Ovary (tissue), 3 donors: ENCODE measurements at regions not wholly inside any gene's neighbourhood (a gene's known extent, or its start where the extent isn't known, plus 50 kb on each side); places are given as distances from the start of the nearest gene placed in this dataset.

Source experiments
- CTCF ChIP-seq, 3 donors: fragments of 450-650 bp in 2 of 3; fragments of 200-600 bp in 1 of 3; IDR thresholded peaks; one replicate each; pipeline versions ENCODE4 v1.5.1 to v1.8.0; 2016 to 2022; ENCODE audit warnings: antibody characterized with exemption in 3 of 3, mild to moderate bottlenecking in 1 of 3
- POLR2A ChIP-seq: fragments of 450-650 bp; IDR thresholded peaks from one replicate; pipeline ENCODE4 v1.6.1; 2017; ENCODE audit warnings: antibody characterized with exemption, mild to moderate bottlenecking, moderate library complexity
- donor health status: DM: no; HTN: no; CAD: no.

DNA sequence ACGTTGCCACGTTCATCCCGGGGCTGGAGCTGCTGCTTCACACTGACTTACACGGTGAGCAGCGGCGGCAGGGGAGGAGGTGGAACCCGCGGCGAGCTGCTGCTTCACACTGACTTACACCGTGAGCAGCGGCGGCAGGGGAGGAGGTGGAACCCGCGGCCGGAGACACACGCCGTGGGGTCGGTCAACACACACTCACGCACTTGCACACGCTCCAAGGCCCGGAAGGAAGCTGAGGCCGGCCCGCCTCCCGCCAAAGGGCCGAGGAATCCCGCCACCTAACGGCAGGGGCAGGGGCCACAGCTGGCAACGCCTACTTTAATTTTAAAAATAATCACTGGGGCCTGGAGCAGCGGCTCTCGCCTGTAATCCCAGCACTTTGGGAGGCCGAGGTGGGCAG, 94.4 kb upstream of the FOXC1 start:
- no peak for TF ChIP-seq CTCF (IDR thresholded peaks at IDR 0.05)
- TF ChIP-seq POLR2A, result no peak
